Stomach (tissue), 4 donors: ENCODE measurements at regions not wholly inside any gene's neighbourhood (a gene's known extent, or its start where the extent isn't known, plus 50 kb on each side); places are given as distances from the start of the nearest gene placed in this dataset.

Experiments
- EP300 ChIP-seq: sonication (generic); formaldehyde crosslinking; IDR thresholded peaks from one replicate; pipeline ENCODE4 v1.6.1; 2017; ENCODE audit warnings: antibody characterized with exemption
- POLR2AphosphoS5 ChIP-seq, 3 donors: sonication (generic); formaldehyde crosslinking; IDR thresholded peaks; one replicate each; pipeline ENCODE4 v1.6.1; 2016; ENCODE audit warnings: antibody characterized with exemption in 3 of 3
- TF ChIP-seq, protein P1 (sequence below), 7 experiments: fragments of 450-650 bp in 4 of 7; fragments of 200-600 bp in 3 of 7; sonication (generic) in 3 of 7; IDR thresholded peaks; one replicate each; pipeline ENCODE4 v1.5.1; 2016 to 2019; ENCODE audit warnings: antibody characterized with exemption in 7 of 7, control low read depth in 2 of 7, mild to moderate bottlenecking in 1 of 7

GRCh38 chr4:156568041-156568440 lies 403.6 kb downstream of the PDGFC start:
- TF ChIP-seq, protein P1, sequence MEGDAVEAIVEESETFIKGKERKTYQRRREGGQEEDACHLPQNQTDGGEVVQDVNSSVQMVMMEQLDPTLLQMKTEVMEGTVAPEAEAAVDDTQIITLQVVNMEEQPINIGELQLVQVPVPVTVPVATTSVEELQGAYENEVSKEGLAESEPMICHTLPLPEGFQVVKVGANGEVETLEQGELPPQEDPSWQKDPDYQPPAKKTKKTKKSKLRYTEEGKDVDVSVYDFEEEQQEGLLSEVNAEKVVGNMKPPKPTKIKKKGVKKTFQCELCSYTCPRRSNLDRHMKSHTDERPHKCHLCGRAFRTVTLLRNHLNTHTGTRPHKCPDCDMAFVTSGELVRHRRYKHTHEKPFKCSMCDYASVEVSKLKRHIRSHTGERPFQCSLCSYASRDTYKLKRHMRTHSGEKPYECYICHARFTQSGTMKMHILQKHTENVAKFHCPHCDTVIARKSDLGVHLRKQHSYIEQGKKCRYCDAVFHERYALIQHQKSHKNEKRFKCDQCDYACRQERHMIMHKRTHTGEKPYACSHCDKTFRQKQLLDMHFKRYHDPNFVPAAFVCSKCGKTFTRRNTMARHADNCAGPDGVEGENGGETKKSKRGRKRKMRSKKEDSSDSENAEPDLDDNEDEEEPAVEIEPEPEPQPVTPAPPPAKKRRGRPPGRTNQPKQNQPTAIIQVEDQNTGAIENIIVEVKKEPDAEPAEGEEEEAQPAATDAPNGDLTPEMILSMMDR (IDR thresholded peaks at IDR 0.05) = no peak
- TF ChIP-seq POLR2AphosphoS5 (IDR thresholded peaks at IDR 0.05) (no peak), EP300 (no peak)
